ENCODE measurements at regions not wholly inside any gene's neighbourhood (a gene's known extent, or its start where the extent isn't known, plus 50 kb on each side); places are given as distances from the start of the nearest gene placed in this dataset.
A peak's percentile ranks its signal among the peaks of the same experiment; 100 is the strongest.

GRCh38 chr9:80061940-80062339 is 490.2 kb downstream of the TLE4 start:
- no peak overlapping the region for H3K4me2 ChIP-seq (ENCODE audit: insufficient read depth, low read length)
- no TSS peak for BruUV-seq (replicated peaks)

GRCh38 chr9:80061096-80061495 is 489.3 kb downstream of the TLE4 start:
- no peak overlapping the region for H3K4me2 ChIP-seq (ENCODE audit: insufficient read depth, low read length)

More at GRCh38 chr9:80061940-80062339, 490.2 kb downstream of the TLE4 start:
- POLR2A ChIA-PET = no interaction called here
- Histone ChIP-seq H3K4me3 (replicated peaks in 1 of 3; ENCODE audit: insufficient read depth in 1 of 3, low read depth in 1 of 3, low read length in 3 of 3) (no peak overlapping the region), H3K9me3 (replicated peaks; ENCODE audit: control insufficient read depth, insufficient read depth, low read length) (no peaks in the 10 kb centered on the region), H3K27ac (ENCODE audit: insufficient read depth, low read depth, low read length) (peak overlapping the region; percentile 6), H4K20me1 (replicated peaks; ENCODE audit: control insufficient read depth, extremely low read depth, insufficient read depth, low read length) (no peaks in the 10 kb centered on the region), H3K4me1 (ENCODE audit: control insufficient read depth, extremely low read depth, insufficient read depth, low read length) (peaks cover 6% of the 10 kb centered on the region), H2AFZ (ENCODE audit: low read depth, low read length) (peak overlapping the region; percentile 36), H3K9ac (replicated peaks; ENCODE audit: extremely low read depth, insufficient read depth, low read length) (no peak overlapping the region), H3K27me3 (ENCODE audit: control insufficient read depth in 2 of 2, insufficient read depth in 2 of 2, low read length in 2 of 2) (no peaks in the 10 kb centered on the region), H3K9me1 (replicated peaks; ENCODE audit: control insufficient read depth, extremely low read depth, insufficient read depth, low read length) (no peaks in the 10 kb centered on the region), H3K36me3 (ENCODE audit: control insufficient read depth in 2 of 2, extremely low read depth in 1 of 2, insufficient read depth in 2 of 2, low read length in 2 of 2) (no peaks in the 10 kb centered on the region), H3K79me2 (ENCODE audit: control insufficient read depth, insufficient read depth, low read length) (no peaks in the 10 kb centered on the region)
- peak; percentile 64 for FAIRE-seq
- dilution Hi-C loops (cut with MboI; ENCODE audit: extremely low pct_ligation_motif_present, low sequenced_read_pairs) = no loop called here
- TF ChIP-seq FOS (IDR thresholded peaks at IDR 0.05; ENCODE audit: borderline replicate concordance, insufficient read depth, low read length) = no peak
- peak; percentile 40 for TF ChIP-seq GATA2 (IDR thresholded peaks at IDR 0.05; ENCODE audit: insufficient read depth, insufficient read length, low read depth, low read length)
- CTCF ChIA-PET = interaction anchor here (0.8 to 1.1 kb wide), 2 partner anchors 9 to 46 kb away, joined by 3 to 4 read pairs; no protein-coding TSS in a partner anchor
- intact Hi-C loops (cut with micrococcal nuclease) = no loop called here
- peak; percentile 51 for DNase-seq (ENCODE audit: low read depth, low spot score)

More at GRCh38 chr9:80061096-80061495, 489.3 kb downstream of the TLE4 start:
- peaks cover 6% of the 10 kb centered on the region for H3K4me1 ChIP-seq (ENCODE audit: control insufficient read depth, extremely low read depth, insufficient read depth, low read length)
- ChIA-PET CTCF (interaction anchor here (0.8 to 1.1 kb wide), 2 partner anchors 8 to 45 kb away, joined by 3 to 4 read pairs; no protein-coding TSS in a partner anchor), POLR2A (no interaction called here)
- H4K20me1 ChIP-seq (replicated peaks; ENCODE audit: control insufficient read depth, extremely low read depth, insufficient read depth, low read length) = no peaks in the 10 kb centered on the region
- no peak overlapping the region for H3K9ac ChIP-seq (replicated peaks; ENCODE audit: extremely low read depth, insufficient read depth, low read length)
- FAIRE-seq (no peak), DNase-seq (ENCODE audit: low read depth, low spot score) (no peak)
- intact Hi-C loops (cut with micrococcal nuclease) (no loop called here), dilution Hi-C loops (cut with MboI; ENCODE audit: extremely low pct_ligation_motif_present, low sequenced_read_pairs) (no loop called here)
- H3K79me2 ChIP-seq (ENCODE audit: control insufficient read depth, insufficient read depth, low read length) = no peaks in the 10 kb centered on the region
- TF ChIP-seq JUN (IDR thresholded peaks at IDR 0.05; ENCODE audit: borderline replicate concordance, insufficient read depth, insufficient read length, low read depth) (no peak), GATA2 (IDR thresholded peaks at IDR 0.05; ENCODE audit: insufficient read depth, insufficient read length, low read depth, low read length) (no peak), EZH2 (IDR thresholded peaks at IDR 0.05; ENCODE audit: borderline replicate concordance, low read depth, low read length, severe bottlenecking) (no peak), MAX (IDR thresholded peaks at IDR 0.05; ENCODE audit: insufficient read depth, insufficient read length) (no peak)
- BruUV-seq (replicated peaks) = no TSS peak
- no peak overlapping the region for H3K27ac ChIP-seq (ENCODE audit: insufficient read depth, low read depth, low read length)
- no peak overlapping the region for H2AFZ ChIP-seq (ENCODE audit: low read depth, low read length)
- no peak overlapping the region for H3K4me3 ChIP-seq (replicated peaks in 1 of 3; ENCODE audit: insufficient read depth in 1 of 3, low read depth in 1 of 3, low read length in 3 of 3)
- no peaks in the 10 kb centered on the region for H3K9me1 ChIP-seq (replicated peaks; ENCODE audit: control insufficient read depth, extremely low read depth, insufficient read depth, low read length)
- no peaks in the 10 kb centered on the region for H3K36me3 ChIP-seq (ENCODE audit: control insufficient read depth in 2 of 2, extremely low read depth in 1 of 2, insufficient read depth in 2 of 2, low read length in 2 of 2)
- no peaks in the 10 kb centered on the region for H3K9me3 ChIP-seq (replicated peaks; ENCODE audit: control insufficient read depth, insufficient read depth, low read length)
- H3K27me3 ChIP-seq (ENCODE audit: control insufficient read depth in 2 of 2, insufficient read depth in 2 of 2, low read length in 2 of 2) = no peaks in the 10 kb centered on the region
